Endodermal cell (in vitro differentiated cells): ENCODE measurements at regions not wholly inside any gene's neighbourhood (a gene's known extent, or its start where the extent isn't known, plus 50 kb on each side); places are given as distances from the start of the nearest gene placed in this dataset.

ENCODE experiments used
- DNase-seq: peaks from one replicate; pipeline ENCODE4 v3.0.0-alpha.2; 2017
- H3K27ac ChIP-seq: 2 replicates; pipeline ENCODE4 v1.5.1; 2013; ENCODE audit warnings: mild to moderate bottlenecking, low read depth, low read length, moderate library complexity
- H3K27me3 ChIP-seq: 2 replicates; pipeline ENCODE4 v1.6.1; 2013; ENCODE audit warnings: mild to moderate bottlenecking, low read length, moderate library complexity; ENCODE audit not compliant: insufficient read depth, control insufficient read depth, poor library complexity, severe bottlenecking
- H3K36me3 ChIP-seq: 2 replicates; pipeline ENCODE4 v1.7.0; 2013; ENCODE audit warnings: mild to moderate bottlenecking, low read length, moderate library complexity; ENCODE audit not compliant: control insufficient read depth, insufficient read depth
- H3K4me1 ChIP-seq: one replicate; pipeline ENCODE4 v1.7.0; 2013; ENCODE audit warnings: low read length; ENCODE audit not compliant: control insufficient read depth, insufficient read depth
- H3K4me3 ChIP-seq: 2 replicates; pipeline ENCODE4 v1.5.1; 2013; ENCODE audit warnings: mild to moderate bottlenecking, low read length, moderate library complexity
- H3K9ac ChIP-seq: 2 replicates; pipeline ENCODE4 v1.6.1; 2013; ENCODE audit warnings: mild to moderate bottlenecking, low read length, moderate library complexity; ENCODE audit not compliant: poor library complexity, severe bottlenecking; ENCODE audit errors: extremely low read depth
- H3K9me3 ChIP-seq: 2 replicates; pipeline ENCODE4 v1.6.1; 2013; ENCODE audit warnings: mild to moderate bottlenecking, low read length, moderate library complexity; ENCODE audit not compliant: control insufficient read depth
- H3K27ac Mint-ChIP-seq: 2 replicates; pipeline ENCODE4 v1.8.0; 2020; ENCODE audit warnings: mixed read lengths
- H3K27me3 Mint-ChIP-seq: 2 replicates; pipeline ENCODE4 v1.8.0; 2021; ENCODE audit warnings: mild to moderate bottlenecking, mixed read lengths; ENCODE audit not compliant: insufficient read depth
- H3K36me3 Mint-ChIP-seq: 2 replicates; pipeline ENCODE4 v1.8.0; 2020; ENCODE audit warnings: low read depth, mixed read lengths
- H3K4me1 Mint-ChIP-seq: 2 replicates; pipeline ENCODE4 v1.8.0; 2020; ENCODE audit warnings: mixed read lengths
- H3K4me3 Mint-ChIP-seq: 2 replicates; pipeline ENCODE4 v1.8.0; 2020; ENCODE audit warnings: mild to moderate bottlenecking, moderate library complexity, mixed read lengths
- H3K9me3 Mint-ChIP-seq: 2 replicates; pipeline ENCODE4 v1.8.0; 2020; ENCODE audit warnings: mild to moderate bottlenecking, mixed read lengths
- CTCF ChIP-seq: fragments of 200-600 bp; sonication (generic); conservative IDR thresholded peaks from 2 replicates; pipeline ENCODE4 v1.5.0; 2021; ENCODE audit warnings: antibody characterized with exemption, mild to moderate bottlenecking
- WGBS, 2 experiments: methylation state at CpG; one replicate each; pipeline versions ENCODE4 v1.1.5 to v1.1.7; 2013; ENCODE audit warnings: missing lambda C conversion rate in 2 of 2, mixed read lengths in 1 of 2; ENCODE audit not compliant: insufficient coverage in 1 of 2, insufficient read length in 1 of 2; 5-methylcytosine and 5-hydroxymethylcytosine counted together

- 73 to 89% methylated on average over 3 to 7 of the region's 7 CpGs for WGBS, 2 experiments
- Mint-ChIP-seq H3K4me1 (peaks cover 4% of the 10 kb centered on the region), H3K4me3 (no peak overlapping the region), H3K9me3 (peaks cover 9% of the 10 kb centered on the region), H3K27ac (no peak overlapping the region), H3K36me3 (no peaks in the 10 kb centered on the region), H3K27me3 (peaks cover 25% of the 10 kb centered on the region)
- TF ChIP-seq CTCF, result no peak
- Histone ChIP-seq H3K36me3 (no peaks in the 10 kb centered on the region), H3K4me3 (no peak overlapping the region), H3K9ac (no peak overlapping the region), H3K27ac (no peak overlapping the region), H3K9me3 (peaks cover 4% of the 10 kb centered on the region), H3K27me3 (no peaks in the 10 kb centered on the region), H3K4me1 (no peaks in the 10 kb centered on the region)
- DNase-seq, result peak; percentile 25
Measured at GRCh38 chr2:236638707-236639106, 69.1 kb downstream of the ACKR3 start.

- peaks cover 4% of the 10 kb centered on the region for H3K4me1 Mint-ChIP-seq
- no peaks in the 10 kb centered on the region for H3K36me3 Mint-ChIP-seq
- Histone ChIP-seq H3K36me3 (no peaks in the 10 kb centered on the region), H3K4me3 (no peak overlapping the region), H3K9ac (no peak overlapping the region), H3K27me3 (no peaks in the 10 kb centered on the region), H3K9me3 (peaks cover 8% of the 10 kb centered on the region), H3K27ac (no peak overlapping the region), H3K4me1 (no peaks in the 10 kb centered on the region)
- H3K4me3 Mint-ChIP-seq, result no peak overlapping the region
- TF ChIP-seq CTCF, result no peak
- WGBS, 2 experiments, result 89 to 100% methylated on average over 1 to 5 of the region's 7 CpGs
- H3K9me3 Mint-ChIP-seq, result peaks cover 13% of the 10 kb centered on the region
- no peak for DNase-seq
- peaks cover 26% of the 10 kb centered on the region for H3K27me3 Mint-ChIP-seq
- no peak overlapping the region for H3K27ac Mint-ChIP-seq
Measured at GRCh38 chr2:236639461-236640235, 70.0 kb downstream of the ACKR3 start.

- TF ChIP-seq CTCF, result no peak
Measured at GRCh38 chr2:236641051-236641726, 71.6 kb downstream of the ACKR3 start.

More at GRCh38 chr2:236641051-236641726, 71.6 kb downstream of the ACKR3 start:
- no peak overlapping the region for H3K9ac ChIP-seq
- WGBS, 2 experiments, result 87 to 90% methylated on average over 10 to 16 of the region's 16 CpGs
- no peaks in the 10 kb centered on the region for H3K27me3 ChIP-seq
- Mint-ChIP-seq H3K27me3 (peaks cover 26% of the 10 kb centered on the region), H3K27ac (no peak overlapping the region), H3K4me1 (peaks cover 4% of the 10 kb centered on the region), H3K4me3 (no peak overlapping the region), H3K9me3 (peaks cover 14% of the 10 kb centered on the region), H3K36me3 (no peaks in the 10 kb centered on the region)
- peak; percentile 27 for DNase-seq
- H3K36me3 ChIP-seq, result no peaks in the 10 kb centered on the region
- H3K4me1 ChIP-seq, result no peaks in the 10 kb centered on the region
- H3K4me3 ChIP-seq, result no peak overlapping the region
- H3K27ac ChIP-seq, result no peak overlapping the region
- peaks cover 8% of the 10 kb centered on the region for H3K9me3 ChIP-seq
